Liver (tissue), 8 donors: ENCODE measurements at regions not wholly inside any gene's neighbourhood (a gene's known extent, or its start where the extent isn't known, plus 50 kb on each side); places are given as distances from the start of the nearest gene placed in this dataset.

Experiments
- DNase-seq: peaks from one replicate; pipeline ENCODE4 v3.0.0-alpha.2; 2017; ENCODE audit warnings: low spot score
- H3K27ac ChIP-seq, 2 donors: one replicate each; pipeline ENCODE4 v1.7.0; 2013; ENCODE audit warnings: inconsistent platforms in 2 of 2, low read length in 2 of 2, control low read depth in 1 of 2, low read depth in 1 of 2, mild to moderate bottlenecking in 1 of 2
- H3K27me3 ChIP-seq, 4 donors: one replicate each; pipeline versions ENCODE4 v1.6.1 to v1.7.0; 2013; ENCODE audit warnings: low read length in 3 of 4, inconsistent platforms in 1 of 4, mild to moderate bottlenecking in 1 of 4, moderate library complexity in 1 of 4; ENCODE audit not compliant: control insufficient read depth in 4 of 4, insufficient read depth in 4 of 4
- H3K36me3 ChIP-seq, 4 donors: one replicate each; pipeline versions ENCODE4 v1.6.1 to v1.7.0; 2013; ENCODE audit warnings: low read length in 3 of 4, mild to moderate bottlenecking in 3 of 4, low read depth in 1 of 4, moderate library complexity in 1 of 4; ENCODE audit not compliant: control insufficient read depth in 4 of 4, insufficient read depth in 3 of 4
- H3K4me1 ChIP-seq, 4 donors: one replicate each; pipeline versions ENCODE4 v1.6.1 to v1.7.0; 2013; ENCODE audit warnings: low read length in 3 of 4, mild to moderate bottlenecking in 3 of 4, moderate library complexity in 1 of 4; ENCODE audit not compliant: control insufficient read depth in 4 of 4, insufficient read depth in 4 of 4
- H3K4me3 ChIP-seq, 3 donors: one replicate each; pipeline versions ENCODE4 v1.6.1 to v1.7.0; 2013; ENCODE audit warnings: low read length in 3 of 3, control low read depth in 1 of 3, low read depth in 1 of 3, mild to moderate bottlenecking in 1 of 3
- H3K9ac ChIP-seq, 2 donors: one replicate each; pipeline ENCODE4 v1.7.0; 2013; ENCODE audit warnings: low read length in 2 of 2, mild to moderate bottlenecking in 2 of 2, moderate library complexity in 2 of 2, control low read depth in 1 of 2, low read depth in 1 of 2
- H3K9me3 ChIP-seq, 4 donors: one replicate each; pipeline versions ENCODE4 v1.6.1 to v1.7.0; 2013; ENCODE audit warnings: low read length in 3 of 4; ENCODE audit not compliant: control insufficient read depth in 4 of 4
- ATF3 ChIP-seq: IDR thresholded peaks from 2 replicates; pipeline ENCODE4 v1.6.1; 2016; ENCODE audit warnings: antibody characterized with exemption
- EGR1 ChIP-seq, 2 donors: IDR thresholded peaks; 2 replicates each; pipeline ENCODE4 v1.6.1; 2016 to 2018; ENCODE audit warnings: antibody characterized with exemption in 2 of 2, low read depth in 2 of 2
- FOXA1 ChIP-seq: IDR thresholded peaks from 2 replicates; pipeline ENCODE4 v1.6.1; 2016; ENCODE audit warnings: antibody characterized with exemption
- FOXA2 ChIP-seq: IDR thresholded peaks from 2 replicates; pipeline ENCODE4 v1.6.1; 2016; ENCODE audit warnings: antibody characterized with exemption
- GABPA ChIP-seq, 2 donors: IDR thresholded peaks in 1 of 2; conservative IDR thresholded peaks in 1 of 2; 2 replicates each; pipeline ENCODE4 v1.6.1; 2016; ENCODE audit warnings: antibody characterized with exemption in 2 of 2, mild to moderate bottlenecking in 1 of 2, moderate library complexity in 1 of 2
- HNF4A ChIP-seq, 2 donors: conservative IDR thresholded peaks; 2 replicates each; pipeline ENCODE4 v1.6.1; 2016; ENCODE audit warnings: antibody characterized with exemption in 2 of 2, mild to moderate bottlenecking in 2 of 2
- HNF4G ChIP-seq: IDR thresholded peaks from 2 replicates; pipeline ENCODE4 v1.6.1; 2016; ENCODE audit warnings: antibody characterized with exemption
- JUND ChIP-seq, 2 donors: IDR thresholded peaks; 2 replicates each; pipeline ENCODE4 v1.6.1; 2016; ENCODE audit warnings: antibody characterized with exemption in 2 of 2
- MAX ChIP-seq: IDR thresholded peaks from 2 replicates; pipeline ENCODE4 v1.6.1; 2016; ENCODE audit warnings: antibody characterized with exemption
- NR2F2 ChIP-seq: IDR thresholded peaks from 2 replicates; pipeline ENCODE4 v1.6.1; 2016; ENCODE audit warnings: antibody characterized with exemption
- RAD21 ChIP-seq, 2 donors: IDR thresholded peaks; 2 replicates each; pipeline ENCODE4 v1.6.1; 2016; ENCODE audit warnings: antibody characterized with exemption in 2 of 2, mild to moderate bottlenecking in 2 of 2
- REST ChIP-seq: IDR thresholded peaks from 2 replicates; pipeline ENCODE4 v1.6.1; 2016; ENCODE audit warnings: antibody characterized with exemption, mild to moderate bottlenecking
- RXRA ChIP-seq, 2 donors: IDR thresholded peaks; 2 replicates each; pipeline ENCODE4 v1.6.1; 2017 to 2018; ENCODE audit warnings: antibody characterized with exemption in 2 of 2, mild to moderate bottlenecking in 1 of 2
- SP1 ChIP-seq: IDR thresholded peaks from 2 replicates; pipeline ENCODE4 v1.6.1; 2018; ENCODE audit warnings: antibody characterized with exemption, mild to moderate bottlenecking
- TAF1 ChIP-seq: conservative IDR thresholded peaks from 2 replicates; pipeline ENCODE4 v1.6.1; 2016; ENCODE audit warnings: antibody characterized with exemption, mild to moderate bottlenecking
- YY1 ChIP-seq: IDR thresholded peaks from 2 replicates; pipeline ENCODE4 v1.6.1; 2016; ENCODE audit warnings: antibody characterized with exemption, mild to moderate bottlenecking
- ZBTB33 ChIP-seq: IDR thresholded peaks from 2 replicates; pipeline ENCODE4 v1.6.1; 2016; ENCODE audit warnings: antibody characterized with exemption
- WGBS: extraction: QIAGEN DNeasy Blood & Tissue Kit; methylation state at CpG from one replicate; pipeline ENCODE4 v1.1.7; 2013; 5-methylcytosine and 5-hydroxymethylcytosine counted together
- TF ChIP-seq, protein P1 (sequence below): fragments of 150-350 bp; IDR thresholded peaks from 2 replicates; pipeline ENCODE4 v1.5.1; 2017; ENCODE audit warnings: improper control_type of control experiment, low read depth, low read length; ENCODE audit not compliant: missing input control
- donor health status: healthy.
- donor health status: healthy.
- donor health status: healthy.
- donor health status: healthy.
- donor health status: healthy.

GRCh38 chr1:13965770-13966398 lies 265.9 kb downstream of the PRDM2 start:
- H3K4me3 ChIP-seq = no peak overlapping the region

DNA sequence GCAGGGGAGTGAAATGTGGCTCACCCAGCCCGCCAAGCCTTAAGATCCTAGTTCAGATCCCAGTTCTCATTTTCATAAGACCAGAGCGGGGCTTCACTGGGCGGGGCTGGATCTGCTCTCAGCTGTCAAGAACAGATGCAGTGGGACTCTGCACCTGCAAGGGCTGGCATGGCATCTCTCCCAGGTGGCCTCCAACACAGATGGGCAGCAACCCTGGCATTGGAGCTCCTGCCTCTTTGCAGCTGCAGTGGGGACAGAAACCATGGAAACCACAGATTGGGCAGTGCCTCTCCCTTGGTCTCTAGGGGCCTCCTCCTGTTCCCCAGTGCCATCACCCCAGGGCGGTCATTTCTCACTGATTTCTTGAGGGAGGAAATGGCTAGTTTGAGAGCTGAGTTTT lies 267.7 kb downstream of the PRDM2 start:
- H3K4me3 ChIP-seq = no peak overlapping the region
- TF ChIP-seq REST = no peak
- TF ChIP-seq MAX = no peak
- TF ChIP-seq HNF4A (conservative IDR thresholded peaks at IDR 0.05) = no peak
- no peak for TF ChIP-seq FOXA2
- TF ChIP-seq RAD21 (IDR thresholded peaks at IDR 0.05) = no peak
- no peak for TF ChIP-seq NR2F2
- TF ChIP-seq EGR1 (IDR thresholded peaks at IDR 0.05; ENCODE audit: low read depth in 2 of 2) = no peak
- TF ChIP-seq HNF4G = no peak
- TF ChIP-seq SP1 = no peak
- no peak for TF ChIP-seq GABPA (IDR thresholded peaks at IDR 0.05 in 1 of 2, conservative IDR thresholded peaks at IDR 0.05 in 1 of 2)
- no peak for TF ChIP-seq TAF1
- no peak for TF ChIP-seq RXRA (IDR thresholded peaks at IDR 0.05)
- TF ChIP-seq ATF3 = no peak
- TF ChIP-seq ZBTB33 = no peak
- TF ChIP-seq, protein P1, sequence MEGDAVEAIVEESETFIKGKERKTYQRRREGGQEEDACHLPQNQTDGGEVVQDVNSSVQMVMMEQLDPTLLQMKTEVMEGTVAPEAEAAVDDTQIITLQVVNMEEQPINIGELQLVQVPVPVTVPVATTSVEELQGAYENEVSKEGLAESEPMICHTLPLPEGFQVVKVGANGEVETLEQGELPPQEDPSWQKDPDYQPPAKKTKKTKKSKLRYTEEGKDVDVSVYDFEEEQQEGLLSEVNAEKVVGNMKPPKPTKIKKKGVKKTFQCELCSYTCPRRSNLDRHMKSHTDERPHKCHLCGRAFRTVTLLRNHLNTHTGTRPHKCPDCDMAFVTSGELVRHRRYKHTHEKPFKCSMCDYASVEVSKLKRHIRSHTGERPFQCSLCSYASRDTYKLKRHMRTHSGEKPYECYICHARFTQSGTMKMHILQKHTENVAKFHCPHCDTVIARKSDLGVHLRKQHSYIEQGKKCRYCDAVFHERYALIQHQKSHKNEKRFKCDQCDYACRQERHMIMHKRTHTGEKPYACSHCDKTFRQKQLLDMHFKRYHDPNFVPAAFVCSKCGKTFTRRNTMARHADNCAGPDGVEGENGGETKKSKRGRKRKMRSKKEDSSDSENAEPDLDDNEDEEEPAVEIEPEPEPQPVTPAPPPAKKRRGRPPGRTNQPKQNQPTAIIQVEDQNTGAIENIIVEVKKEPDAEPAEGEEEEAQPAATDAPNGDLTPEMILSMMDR = no peak
- TF ChIP-seq FOXA1 = no peak
- TF ChIP-seq JUND (IDR thresholded peaks at IDR 0.05) = no peak
- no peak for TF ChIP-seq YY1
- DNase-seq = no peak
- peaks cover 0 to 7% (median 3%) of the 10 kb centered on the region in 4 donors for H3K9me3 ChIP-seq
- H3K36me3 ChIP-seq = no peaks in the 10 kb centered on the region
- H3K4me1 ChIP-seq = no peaks in the 10 kb centered on the region
- no peak overlapping the region for H3K27ac ChIP-seq
- WGBS = 80% methylated on average over 4 of the region's 4 CpGs
- no peak overlapping the region for H3K9ac ChIP-seq
- H3K27me3 ChIP-seq = peaks cover 0 to 6% (median 0%) of the 10 kb centered on the region in 4 donors

More at GRCh38 chr1:13965770-13966398, 265.9 kb downstream of the PRDM2 start:
- H3K27me3 ChIP-seq = peaks cover 0 to 11% (median 0%) of the 10 kb centered on the region in 4 donors
- H3K9me3 ChIP-seq = peaks cover 0 to 7% (median 1%) of the 10 kb centered on the region in 4 donors
- DNase-seq = no peak
- no peak overlapping the region for H3K27ac ChIP-seq
- H3K36me3 ChIP-seq = no peaks in the 10 kb centered on the region
- no peak overlapping the region for H3K9ac ChIP-seq
- TF ChIP-seq RAD21 (IDR thresholded peaks at IDR 0.05) (peak; percentile 66 to 75), GABPA (IDR thresholded peaks at IDR 0.05 in 1 of 2, conservative IDR thresholded peaks at IDR 0.05 in 1 of 2) (no peak), SP1 (no peak), RXRA (IDR thresholded peaks at IDR 0.05) (no peak), HNF4A (conservative IDR thresholded peaks at IDR 0.05) (no peak)
- TF ChIP-seq, protein P1 = peak; percentile 9
- WGBS = 23% methylated on average over 8 of the region's 8 CpGs
- no peaks in the 10 kb centered on the region for H3K4me1 ChIP-seq
